CD4-positive, alpha-beta T cell treated with Interferon gamma for 1 hour (primary cell): ENCODE measurements at regions not wholly inside any gene's neighbourhood (a gene's known extent, or its start where the extent isn't known, plus 50 kb on each side); places are given as distances from the start of the nearest gene placed in this dataset.
"Not testable (repeated sequence)": the region's sequence is repeated elsewhere in the genome, so short reads cannot be mapped to it uniquely, and the experiment has no call there.

Experiments
- DNase-seq: peaks from one replicate; pipeline ENCODE4 v3.0.0-alpha.2; 2020

GRCh38 chr5:167934551-167934971 lies 356.9 kb upstream of the WWC1 start:
- DNase-seq, result no peak

DNA sequence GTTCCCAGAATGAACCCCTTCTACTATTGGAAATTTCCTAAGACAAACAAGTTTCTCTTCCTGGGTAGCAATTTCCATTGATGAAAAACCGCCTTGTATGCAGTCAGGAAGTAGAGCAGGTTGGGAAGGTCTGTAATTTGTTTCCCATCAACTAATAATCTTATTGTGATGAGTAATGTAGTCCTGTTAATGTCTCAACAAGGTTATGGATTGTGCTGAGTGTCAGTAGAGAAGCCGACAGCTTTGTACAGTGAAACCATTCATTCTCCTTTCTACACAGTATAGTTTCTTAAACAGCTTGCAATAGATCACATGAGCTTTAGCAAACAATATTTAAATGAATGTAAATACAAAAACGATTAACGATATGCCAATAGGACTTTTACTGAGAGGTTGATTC lies 355.4 kb upstream of the WWC1 start:
- DNase-seq, result no peak

GRCh38 chr5:167936944-167937634 lies 354.4 kb upstream of the WWC1 start:
- DNase-seq, result no peak

DNA sequence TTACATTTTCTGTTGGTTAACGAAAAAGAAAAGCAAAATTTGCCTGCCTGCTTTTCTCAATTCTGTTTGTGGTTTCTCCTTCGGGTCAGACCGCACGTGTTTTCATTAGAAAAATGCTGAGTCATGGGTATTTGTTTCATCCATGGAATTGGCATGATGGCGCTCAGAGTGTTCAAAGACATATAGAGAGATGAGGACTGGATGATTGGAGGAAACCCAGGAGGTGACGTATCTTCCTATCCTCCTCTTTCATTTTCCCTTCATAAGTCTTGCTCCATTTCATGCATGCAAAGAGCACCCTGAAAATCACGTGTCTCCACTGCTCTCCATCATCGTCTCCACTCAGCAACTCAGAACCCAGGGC lies 353.8 kb upstream of the WWC1 start:
- no peak for DNase-seq

GRCh38 chr5:167939686-167940085 lies 351.8 kb upstream of the WWC1 start:
- DNase-seq, result no peak

DNA sequence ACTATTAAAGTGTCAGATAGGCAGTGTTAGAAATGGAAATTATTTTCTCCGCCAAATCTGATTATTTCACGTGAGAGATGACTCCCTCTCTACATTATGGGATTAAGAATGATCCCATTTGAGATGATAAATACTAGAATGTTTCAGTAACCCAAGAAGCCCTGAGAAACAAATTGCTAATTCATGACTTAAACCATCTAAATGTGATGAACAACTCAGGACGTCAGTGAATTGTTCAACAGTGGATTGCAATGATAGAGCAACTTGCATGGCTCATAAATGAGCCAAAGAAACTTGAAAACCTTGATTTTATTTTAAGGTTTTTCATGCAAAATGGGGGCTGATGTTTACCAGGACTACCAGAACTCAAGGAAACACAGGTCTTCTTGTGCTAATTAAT lies 350.5 kb upstream of the WWC1 start:
- DNase-seq, result no peak

DNA sequence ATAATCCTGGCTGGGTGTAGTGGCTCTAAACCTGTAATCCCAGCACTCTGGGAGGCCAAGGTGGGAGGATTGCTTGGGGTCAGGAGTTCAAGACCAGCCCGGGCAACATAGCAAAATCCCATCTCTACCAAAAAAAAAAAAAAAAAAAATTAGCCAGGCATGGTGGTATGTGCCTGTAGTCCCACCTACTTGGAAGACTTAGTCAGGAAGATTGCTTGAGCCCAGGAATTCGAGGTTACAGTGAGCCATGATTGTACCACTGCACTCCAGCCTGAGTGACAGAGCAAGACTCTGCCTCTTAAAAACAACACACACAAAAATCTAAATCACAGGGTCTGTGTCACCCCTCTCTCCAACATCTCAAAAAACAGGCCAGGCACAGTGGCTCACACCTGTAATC lies 349.9 kb upstream of the WWC1 start:
- not testable (repeated sequence) for DNase-seq

GRCh38 chr5:167943343-167943742 lies 348.1 kb upstream of the WWC1 start:
- DNase-seq, result no peak

- no peak for DNase-seq
These were observed 347.2 kb upstream of the WWC1 start for GRCh38 chr5:167944121-167944852.

GRCh38 chr5:167945542-167946384 lies 345.7 kb upstream of the WWC1 start:
- no peak for DNase-seq

GRCh38 chr5:167947306-167947705 lies 344.1 kb upstream of the WWC1 start:
- no peak for DNase-seq

DNA sequence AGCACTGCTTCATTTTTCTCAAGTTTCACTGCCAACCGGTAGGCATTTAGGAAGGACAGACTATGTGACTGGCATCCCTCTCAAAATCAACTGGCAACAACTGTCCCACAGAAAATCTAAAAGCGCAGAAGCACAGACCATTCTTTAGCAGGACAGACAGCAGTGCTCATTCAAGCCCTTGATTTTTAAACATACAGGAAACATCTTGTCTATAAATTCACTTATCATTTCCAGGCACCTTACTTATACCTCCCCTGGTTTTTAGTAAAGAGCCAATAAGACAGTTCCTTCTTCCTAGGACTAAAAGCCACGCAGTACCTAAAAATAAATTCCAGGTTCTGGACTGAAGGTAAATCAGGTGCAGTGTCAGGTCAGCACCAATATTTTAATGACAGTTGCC lies 343.2 kb upstream of the WWC1 start:
- DNase-seq, result no peak

DNA sequence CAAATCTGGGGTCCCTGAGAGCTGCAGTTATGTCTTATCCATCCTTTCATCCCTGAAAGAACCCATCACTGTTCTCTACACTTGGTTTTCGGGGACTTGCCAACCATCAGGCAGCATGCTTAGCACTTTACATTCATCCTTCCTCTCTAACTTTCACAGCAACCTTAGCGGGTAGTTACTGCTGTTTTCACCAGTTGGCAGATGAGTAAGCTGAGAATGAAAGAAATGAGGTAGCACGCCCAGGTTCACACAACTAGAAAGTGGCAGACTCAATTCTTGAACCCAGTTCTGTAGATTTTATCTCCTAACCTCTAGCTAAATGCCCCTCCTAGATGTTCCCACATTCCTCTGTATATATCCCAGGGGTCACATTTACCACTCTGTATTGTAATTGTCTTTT lies 342.0 kb upstream of the WWC1 start:
- DNase-seq, result no peak

- DNase-seq, result no peak
These were observed 341.2 kb upstream of the WWC1 start for GRCh38 chr5:167950126-167950721.

DNA sequence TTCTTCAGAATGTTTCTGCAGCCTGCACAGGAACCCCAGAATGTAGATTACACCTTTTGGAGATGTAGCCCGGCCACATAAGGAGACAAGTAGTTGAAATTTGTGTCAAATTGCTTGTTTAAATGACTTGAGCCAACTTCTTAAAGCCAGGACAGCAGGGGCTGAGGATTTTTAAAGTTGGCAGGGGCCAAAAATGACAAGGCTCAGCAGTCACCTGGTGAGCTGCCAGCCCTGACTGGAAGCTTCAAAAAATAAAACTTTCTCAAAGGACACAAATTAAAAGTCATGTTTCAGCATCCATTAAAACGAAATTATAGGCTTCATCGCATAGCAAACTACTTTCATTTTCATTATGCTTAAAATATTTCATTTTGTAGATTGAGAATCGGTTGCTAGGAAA lies 340.3 kb upstream of the WWC1 start:
- no peak for DNase-seq

DNA sequence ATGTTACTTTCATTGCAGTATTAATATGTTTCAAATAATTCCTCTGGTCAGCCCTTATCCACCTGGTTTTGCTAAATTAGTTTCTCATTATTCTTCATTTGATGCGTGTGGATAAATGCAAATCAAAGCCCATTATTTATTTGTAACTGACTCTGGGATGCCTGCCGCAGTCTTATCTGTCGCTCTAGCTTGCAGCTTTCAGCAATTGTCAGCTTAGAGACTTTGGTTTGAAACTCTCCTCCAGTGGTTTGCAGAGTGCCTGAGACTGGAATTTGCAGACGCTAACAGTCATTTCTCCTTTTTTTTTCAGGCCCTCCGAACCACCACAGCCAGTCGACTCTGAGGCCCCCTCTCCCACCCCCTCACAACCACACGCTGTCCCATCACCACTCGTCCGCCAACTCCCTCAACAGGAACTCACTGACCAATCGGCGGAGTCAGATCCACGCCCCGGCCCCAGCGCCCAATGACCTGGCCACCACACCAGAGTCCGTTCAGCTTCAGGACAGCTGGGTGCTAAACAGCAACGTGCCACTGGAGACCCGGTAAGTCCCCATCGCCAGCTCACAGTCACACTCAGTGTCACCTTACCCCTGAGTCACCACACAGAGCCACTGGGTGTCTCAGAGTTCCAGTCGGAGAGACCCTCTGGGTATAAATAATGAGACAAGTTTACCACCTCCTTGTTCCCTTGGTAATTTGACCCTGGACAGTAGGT lies 339.0 kb upstream of the WWC1 start:
- DNase-seq, result no peak

- DNase-seq, result no peak
These were observed 338.2 kb upstream of the WWC1 start for GRCh38 chr5:167953151-167953798.

GRCh38 chr5:167961731-167962130 lies 329.7 kb upstream of the WWC1 start:
- DNase-seq, result no peak

GRCh38 chr5:167964529-167964928 lies 326.9 kb upstream of the WWC1 start:
- no peak for DNase-seq

GRCh38 chr5:167965710-167966109 lies 325.7 kb upstream of the WWC1 start:
- DNase-seq, result no peak

GRCh38 chr5:167966979-167967378 lies 324.5 kb upstream of the WWC1 start:
- no peak for DNase-seq

DNA sequence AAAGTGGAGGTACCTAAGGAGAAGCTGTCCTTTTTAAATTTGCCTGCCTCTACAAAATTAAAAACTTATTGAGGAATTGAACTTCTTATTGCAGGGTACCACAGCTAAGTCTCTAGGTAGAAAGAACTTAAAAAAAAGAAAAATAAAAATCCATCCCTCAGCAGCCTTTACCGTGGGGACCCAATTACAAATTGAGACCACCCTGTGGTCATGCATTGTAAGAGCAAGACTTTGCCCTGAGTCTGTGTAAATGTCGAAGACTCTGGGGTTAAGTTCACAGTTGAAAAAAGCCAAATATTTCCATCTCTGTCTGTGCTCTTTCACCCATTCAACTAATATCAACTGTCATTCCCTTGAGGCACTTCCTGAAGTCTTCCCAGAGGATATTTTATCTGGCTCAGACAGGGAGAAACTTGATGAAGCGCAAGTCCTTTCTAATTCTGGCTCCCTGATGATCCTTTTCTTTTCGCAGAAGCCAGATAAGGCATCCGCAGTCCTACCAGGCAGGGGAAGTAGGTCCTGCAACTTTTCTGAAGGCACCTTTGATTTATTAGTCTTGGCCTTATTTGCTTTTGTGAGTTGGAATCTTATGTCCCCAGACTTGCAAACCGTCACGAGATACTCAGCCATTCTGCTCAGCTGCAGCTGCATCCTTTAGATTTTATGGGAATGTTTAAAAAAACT lies 323.8 kb upstream of the WWC1 start:
- no peak for DNase-seq
